ENCODE measurements at regions not wholly inside any gene's neighbourhood (a gene's known extent, or its start where the extent isn't known, plus 50 kb on each side); places are given as distances from the start of the nearest gene placed in this dataset.

GRCh38 chr18:41645589-41646360, 309.3 kb upstream of the PIK3C3 start:
- TF ChIP-seq CTCF (IDR thresholded peaks at IDR 0.05) (no peak), POLR2AphosphoS5 (IDR thresholded peaks at IDR 0.05) (no peak)

Measured in sigmoid colon (tissue), 4 donors.